H7 (cell line): ENCODE measurements at regions not wholly inside any gene's neighbourhood (a gene's known extent, or its start where the extent isn't known, plus 50 kb on each side); places are given as distances from the start of the nearest gene placed in this dataset.

Experiments used
- DNase-seq: peaks from one replicate; pipeline ENCODE4 v3.0.0; 2012
- H3K27me3 ChIP-seq: 2 replicates; pipeline ENCODE4 v1.6.0; 2011; ENCODE audit warnings: mild to moderate bottlenecking, low read length; ENCODE audit not compliant: control insufficient read depth, insufficient read depth
- H3K36me3 ChIP-seq: replicated peaks from 2 replicates; pipeline ENCODE4 v1.5.1; 2011; ENCODE audit warnings: low read length; ENCODE audit not compliant: control insufficient read depth, insufficient read depth
- H3K4me3 ChIP-seq: 2 replicates; pipeline ENCODE4 v1.5.1; 2011; ENCODE audit warnings: low read depth, mild to moderate bottlenecking, control low read depth, low read length, moderate library complexity; ENCODE audit not compliant: insufficient read depth

- no peak for DNase-seq
- H3K27me3 ChIP-seq, result no peaks in the 10 kb centered on the region
- no peaks in the 10 kb centered on the region for H3K36me3 ChIP-seq
- H3K4me3 ChIP-seq, result no peak overlapping the region
Measured at GRCh38 chr6:140641412-140641811, 1267.0 kb upstream of the CITED2 start.

DNA sequence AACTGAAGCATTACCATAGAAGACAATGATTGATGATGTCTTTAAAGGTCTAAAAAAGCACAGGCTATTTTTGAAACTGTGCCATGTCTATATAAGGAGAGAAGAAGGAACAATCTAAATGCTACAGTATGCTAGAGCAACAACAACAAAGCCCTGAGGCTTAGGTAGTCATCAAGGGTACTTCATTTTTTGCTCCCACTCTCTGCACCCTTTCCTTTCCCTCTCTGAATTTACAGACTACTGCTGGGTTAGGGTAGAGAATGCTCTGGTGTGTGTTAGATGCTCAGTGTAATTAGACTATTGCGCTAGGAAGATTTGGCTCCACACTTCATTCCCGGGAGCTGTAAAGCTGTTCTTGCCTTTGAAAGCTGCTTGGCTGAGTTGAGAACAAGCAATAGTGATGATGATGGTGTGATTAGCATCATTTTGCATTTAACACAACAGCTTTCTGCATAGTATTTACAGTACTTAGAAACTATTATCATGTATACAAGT, 1262.5 kb upstream of the CITED2 start:
- Histone ChIP-seq H3K36me3 (no peaks in the 10 kb centered on the region), H3K4me3 (no peak overlapping the region), H3K27me3 (no peaks in the 10 kb centered on the region)
- DNase-seq, result peak; percentile 16

- Histone ChIP-seq H3K4me3 (no peak overlapping the region), H3K27me3 (no peaks in the 10 kb centered on the region), H3K36me3 (no peaks in the 10 kb centered on the region)
- no peak for DNase-seq
Measured at GRCh38 chr6:140636271-140636907, 1261.9 kb upstream of the CITED2 start.

GRCh38 chr6:140627002-140627401, 1252.6 kb upstream of the CITED2 start:
- Histone ChIP-seq H3K27me3 (no peaks in the 10 kb centered on the region), H3K4me3 (no peak overlapping the region), H3K36me3 (no peaks in the 10 kb centered on the region)
- no peak for DNase-seq

DNA sequence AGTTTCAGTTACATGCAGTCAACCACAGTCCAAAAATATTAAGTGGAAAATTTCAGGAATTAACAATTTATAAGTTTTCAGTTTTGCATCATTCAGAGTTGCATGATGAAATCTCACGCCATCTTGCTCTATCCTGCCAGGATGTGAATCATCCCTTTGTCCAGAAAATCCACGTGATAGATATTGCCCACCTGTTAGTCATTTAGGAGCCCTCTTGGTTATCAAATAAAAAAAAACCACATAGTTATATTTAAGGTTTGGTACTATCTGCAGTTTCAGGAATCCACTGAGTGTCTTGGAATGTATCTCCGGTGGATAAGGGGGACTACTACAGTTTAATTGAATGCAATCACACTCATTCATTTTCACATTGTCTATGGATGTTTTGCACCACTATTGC, 1249.0 kb upstream of the CITED2 start:
- Histone ChIP-seq H3K4me3 (no peak overlapping the region), H3K27me3 (no peaks in the 10 kb centered on the region), H3K36me3 (no peaks in the 10 kb centered on the region)
- DNase-seq, result no peak

DNA sequence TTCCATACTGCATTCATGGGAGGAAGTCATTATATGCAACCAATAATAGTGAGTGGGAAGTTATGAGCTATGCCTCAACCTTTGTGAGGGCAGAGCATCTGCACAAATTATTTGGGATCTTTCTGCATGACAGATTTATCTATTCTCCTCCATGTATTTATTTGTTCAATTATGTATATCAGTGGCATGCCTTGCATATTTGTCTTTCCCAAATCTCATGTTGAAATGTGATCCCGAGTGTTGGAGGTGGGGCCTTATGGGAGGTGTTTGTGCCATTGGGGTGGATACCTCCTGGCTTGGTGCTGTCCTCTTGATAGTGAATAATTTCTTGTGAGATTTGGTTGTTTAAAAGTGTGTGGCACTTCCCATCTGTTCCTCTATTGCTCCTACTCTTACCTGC, 1246.0 kb upstream of the CITED2 start:
- no peak for DNase-seq
- Histone ChIP-seq H3K27me3 (no peaks in the 10 kb centered on the region), H3K36me3 (no peaks in the 10 kb centered on the region), H3K4me3 (no peak overlapping the region)

- no peak overlapping the region for H3K4me3 ChIP-seq
- H3K27me3 ChIP-seq, result no peaks in the 10 kb centered on the region
- no peak for DNase-seq
- no peaks in the 10 kb centered on the region for H3K36me3 ChIP-seq
Measured at GRCh38 chr6:140609956-140610355, 1235.5 kb upstream of the CITED2 start.

- Histone ChIP-seq H3K27me3 (no peaks in the 10 kb centered on the region), H3K4me3 (no peak overlapping the region), H3K36me3 (no peaks in the 10 kb centered on the region)
- no peak for DNase-seq
Measured at GRCh38 chr6:140609321-140609720, 1234.9 kb upstream of the CITED2 start.

GRCh38 chr6:140604786-140605185, 1230.3 kb upstream of the CITED2 start:
- Histone ChIP-seq H3K36me3 (no peaks in the 10 kb centered on the region), H3K27me3 (no peaks in the 10 kb centered on the region), H3K4me3 (no peak overlapping the region)
- no peak for DNase-seq

- DNase-seq, result no peak
- Histone ChIP-seq H3K36me3 (no peaks in the 10 kb centered on the region), H3K4me3 (no peak overlapping the region), H3K27me3 (no peaks in the 10 kb centered on the region)
Measured at GRCh38 chr6:140602431-140603248, 1228.2 kb upstream of the CITED2 start.

- H3K27me3 ChIP-seq, result no peaks in the 10 kb centered on the region
- no peaks in the 10 kb centered on the region for H3K36me3 ChIP-seq
- no peak overlapping the region for H3K4me3 ChIP-seq
- DNase-seq, result no peak
Measured at GRCh38 chr6:140601021-140601808, 1226.8 kb upstream of the CITED2 start.

- no peaks in the 10 kb centered on the region for H3K36me3 ChIP-seq
- no peaks in the 10 kb centered on the region for H3K27me3 ChIP-seq
- no peak overlapping the region for H3K4me3 ChIP-seq
- DNase-seq, result no peak
Measured at GRCh38 chr6:140599916-140600315, 1225.5 kb upstream of the CITED2 start.

DNA sequence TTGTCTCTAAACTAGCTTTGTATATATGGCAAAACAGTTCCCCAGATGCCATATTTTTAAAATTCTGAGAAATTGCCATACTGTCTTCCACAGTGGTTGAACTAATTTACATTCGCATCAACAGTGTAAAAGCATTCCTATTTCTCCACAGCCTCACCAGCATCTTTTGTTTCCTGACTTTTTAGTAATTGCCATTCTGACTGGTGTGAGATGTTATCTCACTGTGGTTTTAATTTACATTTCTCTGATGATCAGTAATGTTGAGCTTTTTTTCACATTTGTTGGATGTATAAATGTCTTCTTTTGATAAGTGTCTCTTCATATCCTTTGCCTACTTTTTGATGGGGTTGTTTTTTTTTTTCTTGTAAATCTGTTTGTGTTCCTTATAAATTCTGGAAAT, 1222.7 kb upstream of the CITED2 start:
- Histone ChIP-seq H3K4me3 (no peak overlapping the region), H3K27me3 (no peaks in the 10 kb centered on the region), H3K36me3 (no peaks in the 10 kb centered on the region)
- no peak for DNase-seq

GRCh38 chr6:140594806-140595128, 1220.3 kb upstream of the CITED2 start:
- H3K4me3 ChIP-seq, result no peak overlapping the region
- DNase-seq, result no peak
- H3K27me3 ChIP-seq, result no peaks in the 10 kb centered on the region
- no peaks in the 10 kb centered on the region for H3K36me3 ChIP-seq

DNA sequence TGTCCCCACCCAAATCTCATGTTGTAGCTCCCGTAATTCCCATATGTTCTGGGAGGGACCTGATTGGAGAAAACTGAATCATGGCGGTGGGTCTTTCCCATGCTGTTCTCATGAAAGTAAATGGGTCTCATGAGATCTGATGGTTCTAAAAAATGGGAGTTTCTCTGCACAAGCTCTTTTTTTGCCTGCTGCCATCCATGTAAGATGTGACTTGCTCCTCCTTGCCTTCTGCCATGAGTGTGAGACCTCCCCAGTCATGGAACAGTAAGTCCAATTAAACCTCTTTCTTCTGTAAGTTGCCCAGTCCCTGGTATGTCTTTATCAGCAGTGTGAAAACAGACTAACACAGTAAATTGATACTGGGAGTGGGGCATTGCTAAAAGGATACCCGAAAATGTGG, 1218.4 kb upstream of the CITED2 start:
- Histone ChIP-seq H3K27me3 (no peaks in the 10 kb centered on the region), H3K4me3 (no peak overlapping the region), H3K36me3 (no peaks in the 10 kb centered on the region)
- no peak for DNase-seq
